ENCODE measurements at regions not wholly inside any gene's neighbourhood (a gene's known extent, or its start where the extent isn't known, plus 50 kb on each side); places are given as distances from the start of the nearest gene placed in this dataset.

DNA sequence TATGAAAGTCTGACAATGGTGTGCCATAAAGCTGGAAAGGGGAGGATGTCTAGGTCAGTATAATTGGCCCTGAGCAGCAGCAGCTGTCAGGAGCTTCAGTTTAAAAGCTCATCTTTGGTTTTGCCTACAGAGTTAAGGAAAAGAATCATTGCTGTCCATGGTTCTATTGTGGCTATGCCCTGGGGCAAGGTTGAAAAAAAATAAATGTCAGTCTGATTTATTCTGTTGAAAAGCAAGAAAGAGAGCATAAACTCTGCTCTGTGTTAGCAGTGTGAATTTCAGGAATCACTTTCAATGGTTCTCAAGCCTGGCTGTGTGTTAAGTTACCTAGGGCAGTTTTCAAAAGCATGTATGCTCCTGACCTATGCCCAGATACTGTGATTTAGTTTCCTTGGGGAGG, 446.7 kb downstream of the SETBP1 start:
- TF ChIP-seq, protein P1, sequence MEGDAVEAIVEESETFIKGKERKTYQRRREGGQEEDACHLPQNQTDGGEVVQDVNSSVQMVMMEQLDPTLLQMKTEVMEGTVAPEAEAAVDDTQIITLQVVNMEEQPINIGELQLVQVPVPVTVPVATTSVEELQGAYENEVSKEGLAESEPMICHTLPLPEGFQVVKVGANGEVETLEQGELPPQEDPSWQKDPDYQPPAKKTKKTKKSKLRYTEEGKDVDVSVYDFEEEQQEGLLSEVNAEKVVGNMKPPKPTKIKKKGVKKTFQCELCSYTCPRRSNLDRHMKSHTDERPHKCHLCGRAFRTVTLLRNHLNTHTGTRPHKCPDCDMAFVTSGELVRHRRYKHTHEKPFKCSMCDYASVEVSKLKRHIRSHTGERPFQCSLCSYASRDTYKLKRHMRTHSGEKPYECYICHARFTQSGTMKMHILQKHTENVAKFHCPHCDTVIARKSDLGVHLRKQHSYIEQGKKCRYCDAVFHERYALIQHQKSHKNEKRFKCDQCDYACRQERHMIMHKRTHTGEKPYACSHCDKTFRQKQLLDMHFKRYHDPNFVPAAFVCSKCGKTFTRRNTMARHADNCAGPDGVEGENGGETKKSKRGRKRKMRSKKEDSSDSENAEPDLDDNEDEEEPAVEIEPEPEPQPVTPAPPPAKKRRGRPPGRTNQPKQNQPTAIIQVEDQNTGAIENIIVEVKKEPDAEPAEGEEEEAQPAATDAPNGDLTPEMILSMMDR (IDR thresholded peaks at IDR 0.05) = no peak
- TF ChIP-seq ZFX (IDR thresholded peaks at IDR 0.05; ENCODE audit: borderline replicate concordance) = no peak

Measured in 22Rv1 (cell line).